Keratinocyte (primary cell): ENCODE measurements at regions not wholly inside any gene's neighbourhood (a gene's known extent, or its start where the extent isn't known, plus 50 kb on each side); places are given as distances from the start of the nearest gene placed in this dataset.

Experiments
- DNase-seq: peaks from one replicate; pipeline ENCODE4 v3.0.0-alpha.2; 2011; ENCODE audit warnings: low read depth, missing footprints, low spot score
- FAIRE-seq: peaks from 2 replicates; lab custom pipeline; 2011; peaks lifted over from hg19 to GRCh38; lab: Jason Lieb, UNC
- H2AFZ ChIP-seq: 2 replicates; pipeline ENCODE4 v1.6.0; 2012; ENCODE audit warnings: low read length, control low read depth, inconsistent platforms; ENCODE audit not compliant: control insufficient read depth
- H3K27ac ChIP-seq: 2 replicates; pipeline ENCODE4 v1.5.1; 2011; ENCODE audit warnings: low read length; ENCODE audit not compliant: control insufficient read depth, insufficient read depth
- H3K27me3 ChIP-seq: 3 replicates; pipeline ENCODE4 v1.6.0; 2011; ENCODE audit warnings: low read length; ENCODE audit not compliant: control insufficient read depth, insufficient read depth; ENCODE audit errors: extremely low read depth
- H3K36me3 ChIP-seq, 2 experiments: 2 replicates in 1 of 2; 3 replicates in 1 of 2; pipeline ENCODE4 v1.5.1; 2011; ENCODE audit warnings: low read length in 2 of 2, mild to moderate bottlenecking in 1 of 2; ENCODE audit not compliant: control insufficient read depth in 2 of 2, insufficient read depth in 2 of 2; ENCODE audit errors: extremely low read depth in 1 of 2
- H3K4me1 ChIP-seq: 3 replicates; pipeline ENCODE4 v1.5.1; 2011; ENCODE audit warnings: low read length; ENCODE audit not compliant: control insufficient read depth, insufficient read depth; ENCODE audit errors: extremely low read depth
- H3K4me2 ChIP-seq: 3 replicates; pipeline ENCODE4 v1.6.0; 2011; ENCODE audit warnings: low read depth, low read length; ENCODE audit not compliant: control insufficient read depth, insufficient read depth; ENCODE audit errors: extremely low read depth
- H3K4me3 ChIP-seq, 3 experiments: fragments of 200-600 bp in 1 of 3; sonication (generic) in 1 of 3; 2 replicates in 2 of 3; 3 replicates in 1 of 3; pipeline ENCODE4 v1.5.1; 2011 to 2016; ENCODE audit warnings: low read length in 3 of 3, mild to moderate bottlenecking in 3 of 3, control low read depth in 2 of 3, inconsistent platforms in 1 of 3, low read depth in 1 of 3, mixed read lengths in 1 of 3, mixed run types in 1 of 3, moderate library complexity in 1 of 3; ENCODE audit not compliant: control insufficient read depth in 2 of 3, insufficient read depth in 2 of 3; ENCODE audit errors: extremely low read depth in 1 of 3
- H3K79me2 ChIP-seq: 2 replicates; pipeline ENCODE4 v1.6.0; 2012; ENCODE audit warnings: low read length; ENCODE audit not compliant: control insufficient read depth, insufficient read depth
- H3K9ac ChIP-seq: 3 replicates; pipeline ENCODE4 v1.6.0; 2011; ENCODE audit warnings: low read length; ENCODE audit not compliant: control insufficient read depth, insufficient read depth; ENCODE audit errors: extremely low read depth
- H3K9me1 ChIP-seq: 3 replicates; pipeline ENCODE4 v1.6.0; 2011; ENCODE audit warnings: low read length; ENCODE audit not compliant: control insufficient read depth, insufficient read depth; ENCODE audit errors: extremely low read depth
- H3K9me3 ChIP-seq: 2 replicates; pipeline ENCODE4 v1.5.1; 2012; ENCODE audit warnings: low read depth, low read length; ENCODE audit not compliant: control insufficient read depth
- H4K20me1 ChIP-seq: 3 replicates; pipeline ENCODE4 v1.6.0; 2011; ENCODE audit warnings: low read length; ENCODE audit not compliant: control insufficient read depth, insufficient read depth; ENCODE audit errors: extremely low read depth
- EZH2 ChIP-seq: IDR thresholded peaks from one replicate; pipeline ENCODE4 v1.6.1; 2012; ENCODE audit warnings: inconsistent platforms, mild to moderate bottlenecking, low read length, moderate library complexity
- dilution Hi-C: fragments of 300-500 bp; cut with MboI; formaldehyde crosslinking; loops from one replicate; pipeline ENCODE4 v1.7.0; 2020; ENCODE audit warnings: low sequenced_read_pairs; ENCODE audit not compliant: extremely low pct_ligation_motif_present
- TF ChIP-seq, protein P1 (sequence below), 3 experiments: IDR thresholded peaks in 1 of 3; conservative IDR thresholded peaks in 1 of 3; optimal IDR thresholded peaks in 1 of 3; 2 replicates in 2 of 3; 3 replicates in 1 of 3; pipeline versions ENCODE3 to v1.5.1; 2011; ENCODE audit warnings: low read length in 3 of 3, mild to moderate bottlenecking in 3 of 3, moderate library complexity in 2 of 3, control low read depth in 1 of 3, inconsistent platforms in 1 of 3; ENCODE audit not compliant: insufficient read depth in 2 of 3; ENCODE audit errors: extremely low read depth in 1 of 3

DNA sequence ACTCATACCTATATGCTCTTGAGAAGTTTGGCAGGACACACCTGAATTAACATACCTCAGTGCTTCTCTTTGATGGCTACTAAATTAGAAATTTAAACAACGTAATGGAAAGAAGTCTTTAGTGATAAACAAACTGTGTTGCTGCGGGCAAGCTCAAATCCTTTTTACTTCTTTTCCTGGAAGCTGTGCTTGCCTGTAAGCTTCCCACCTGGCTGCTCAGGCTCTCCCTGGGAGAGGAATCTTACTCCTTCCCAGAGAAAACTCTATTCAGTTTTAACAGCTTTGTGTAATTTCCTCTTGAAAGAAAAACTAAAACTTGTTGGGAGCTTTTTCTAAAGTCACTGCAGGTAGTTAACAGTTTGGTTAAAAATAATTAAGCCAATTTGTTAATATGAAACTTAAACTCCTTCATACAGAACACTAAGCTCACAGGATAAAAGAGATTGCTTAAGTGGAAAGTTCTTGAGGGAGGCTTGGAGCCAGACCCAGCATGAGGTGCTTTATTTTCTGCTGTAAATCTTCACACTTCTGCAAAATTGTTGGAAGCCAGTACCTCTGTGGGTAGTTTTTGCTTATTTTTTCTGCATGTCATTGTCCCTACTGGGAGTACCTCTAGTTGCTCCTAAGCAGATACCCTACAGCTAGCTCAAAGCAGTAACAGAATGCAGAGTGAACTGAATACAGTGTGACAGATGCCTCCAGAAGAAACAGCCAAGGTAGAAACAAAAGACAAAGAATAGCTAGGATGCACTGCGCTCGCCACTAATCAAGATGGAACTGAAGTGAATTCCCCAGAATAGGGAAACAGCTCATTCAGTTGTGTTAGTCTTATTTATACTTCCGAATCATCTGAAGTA lies 1253.0 kb downstream of the PCDH17 start:
- TF ChIP-seq, protein P1, sequence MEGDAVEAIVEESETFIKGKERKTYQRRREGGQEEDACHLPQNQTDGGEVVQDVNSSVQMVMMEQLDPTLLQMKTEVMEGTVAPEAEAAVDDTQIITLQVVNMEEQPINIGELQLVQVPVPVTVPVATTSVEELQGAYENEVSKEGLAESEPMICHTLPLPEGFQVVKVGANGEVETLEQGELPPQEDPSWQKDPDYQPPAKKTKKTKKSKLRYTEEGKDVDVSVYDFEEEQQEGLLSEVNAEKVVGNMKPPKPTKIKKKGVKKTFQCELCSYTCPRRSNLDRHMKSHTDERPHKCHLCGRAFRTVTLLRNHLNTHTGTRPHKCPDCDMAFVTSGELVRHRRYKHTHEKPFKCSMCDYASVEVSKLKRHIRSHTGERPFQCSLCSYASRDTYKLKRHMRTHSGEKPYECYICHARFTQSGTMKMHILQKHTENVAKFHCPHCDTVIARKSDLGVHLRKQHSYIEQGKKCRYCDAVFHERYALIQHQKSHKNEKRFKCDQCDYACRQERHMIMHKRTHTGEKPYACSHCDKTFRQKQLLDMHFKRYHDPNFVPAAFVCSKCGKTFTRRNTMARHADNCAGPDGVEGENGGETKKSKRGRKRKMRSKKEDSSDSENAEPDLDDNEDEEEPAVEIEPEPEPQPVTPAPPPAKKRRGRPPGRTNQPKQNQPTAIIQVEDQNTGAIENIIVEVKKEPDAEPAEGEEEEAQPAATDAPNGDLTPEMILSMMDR (optimal IDR thresholded peaks at IDR 0.05 in 1 of 3, IDR thresholded peaks at IDR 0.05 in 1 of 3, conservative IDR thresholded peaks at IDR 0.05 in 1 of 3; ENCODE audit: extremely low read depth in 1 of 3, insufficient read depth in 2 of 3, low read length in 3 of 3): no peak
- no peak for TF ChIP-seq EZH2
- no peak for DNase-seq
- H2AFZ ChIP-seq: no peak overlapping the region
- no peak overlapping the region for H3K4me2 ChIP-seq
- H3K79me2 ChIP-seq: no peaks in the 10 kb centered on the region
- H3K4me1 ChIP-seq: no peaks in the 10 kb centered on the region
- H3K27me3 ChIP-seq: no peaks in the 10 kb centered on the region
- no peaks in the 10 kb centered on the region for H3K9me3 ChIP-seq
- FAIRE-seq: no peak
- no peak overlapping the region for H3K4me3 ChIP-seq
- no peaks in the 10 kb centered on the region for H4K20me1 ChIP-seq
- dilution Hi-C loops: no loop called here
- H3K36me3 ChIP-seq: no peaks in the 10 kb centered on the region
- H3K9me1 ChIP-seq: no peaks in the 10 kb centered on the region
- H3K27ac ChIP-seq: no peak overlapping the region
- H3K9ac ChIP-seq: no peak overlapping the region

DNA sequence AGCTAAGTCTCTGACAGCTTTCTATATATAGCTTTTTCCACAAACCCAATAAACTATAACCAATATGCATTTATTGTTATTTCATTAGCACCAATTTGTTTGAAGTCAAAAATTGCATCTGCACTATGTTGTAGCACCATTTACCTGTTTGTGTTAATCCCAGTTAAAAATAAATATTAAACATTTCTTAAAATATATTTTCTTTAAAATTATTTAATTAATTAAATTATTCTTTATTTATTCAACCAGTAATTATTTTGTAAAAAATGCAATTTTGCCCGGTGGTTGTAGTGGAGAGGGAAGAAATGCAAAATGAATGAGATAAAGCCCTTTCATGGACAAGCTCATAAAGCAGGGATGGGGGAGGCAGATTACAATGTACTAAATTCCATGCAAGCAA lies 1257.9 kb downstream of the PCDH17 start:
- Histone ChIP-seq H3K27ac (no peak overlapping the region), H2AFZ (no peak overlapping the region), H3K4me1 (no peaks in the 10 kb centered on the region), H3K4me3 (no peak overlapping the region), H3K9me1 (no peaks in the 10 kb centered on the region), H3K27me3 (no peaks in the 10 kb centered on the region), H3K9ac (no peak overlapping the region), H3K36me3 (no peaks in the 10 kb centered on the region), H4K20me1 (no peaks in the 10 kb centered on the region), H3K79me2 (no peaks in the 10 kb centered on the region), H3K4me2 (no peak overlapping the region), H3K9me3 (no peaks in the 10 kb centered on the region)
- DNase-seq (no peak), FAIRE-seq (no peak)
- dilution Hi-C loops: no loop called here
- TF ChIP-seq EZH2: no peak
- TF ChIP-seq, protein P1 (optimal IDR thresholded peaks at IDR 0.05 in 1 of 3, IDR thresholded peaks at IDR 0.05 in 1 of 3, conservative IDR thresholded peaks at IDR 0.05 in 1 of 3; ENCODE audit: extremely low read depth in 1 of 3, insufficient read depth in 2 of 3, low read length in 3 of 3): no peak
